NCI-H748 (cell line): ENCODE measurements at regions not wholly inside any gene's neighbourhood (a gene's known extent, or its start where the extent isn't known, plus 50 kb on each side); places are given as distances from the start of the nearest gene placed in this dataset.
"Not testable (repeated sequence)": the region's sequence is repeated elsewhere in the genome, so short reads cannot be mapped to it uniquely, and the experiment has no call there.

Source experiments
- DNase-seq: peaks from one replicate; lab custom pipeline; 2025; ENCODE audit not compliant: unreplicated experiment; lab: John Stamatoyannopoulos, UW

DNA sequence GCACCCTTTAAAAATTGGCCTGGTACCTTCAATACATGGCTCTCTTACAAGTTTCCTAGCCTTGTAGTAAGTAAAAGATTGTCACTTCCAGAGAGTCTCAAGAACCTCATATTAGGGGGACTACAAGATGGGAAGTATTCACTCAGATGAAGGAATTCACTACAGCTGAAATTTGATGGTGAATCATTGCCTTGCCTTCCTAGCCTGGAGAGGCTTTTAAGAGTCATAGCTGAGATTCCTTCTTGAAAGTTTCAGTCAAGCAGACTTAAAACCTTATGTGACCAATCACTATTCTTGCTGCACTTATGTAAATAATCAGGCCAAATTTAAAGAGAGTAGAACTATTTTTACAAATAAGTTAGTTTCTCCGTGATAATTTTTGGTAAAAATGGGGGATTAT lies 451.6 kb downstream of the TRHDE start:
- DNase-seq = no peak

DNA sequence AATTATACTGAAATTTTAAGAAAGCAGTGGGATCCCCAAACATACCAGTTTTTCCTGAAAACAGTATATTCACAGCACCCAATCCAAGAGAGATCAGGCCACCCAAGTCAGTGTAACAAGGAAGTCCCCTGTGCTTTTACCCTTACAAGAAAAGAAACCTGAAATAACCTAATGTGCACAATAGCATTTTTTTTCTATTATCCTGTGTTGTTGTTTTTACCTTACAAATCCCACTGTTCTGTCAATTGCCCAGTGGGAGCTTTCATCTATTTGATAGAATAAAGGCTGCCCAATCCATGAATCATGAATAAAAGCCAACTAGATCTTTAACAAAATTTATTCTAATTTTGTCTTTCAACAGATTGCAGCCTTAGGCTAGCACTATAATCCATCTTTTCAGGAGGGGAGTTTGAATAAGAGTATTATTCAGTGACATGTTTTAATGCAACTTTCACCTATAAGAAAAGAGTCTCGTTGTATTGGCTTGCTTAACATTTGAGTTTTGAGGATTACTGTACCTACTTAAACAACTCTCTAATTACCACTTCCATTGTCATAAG lies 457.4 kb downstream of the TRHDE start:
- no peak for DNase-seq

DNA sequence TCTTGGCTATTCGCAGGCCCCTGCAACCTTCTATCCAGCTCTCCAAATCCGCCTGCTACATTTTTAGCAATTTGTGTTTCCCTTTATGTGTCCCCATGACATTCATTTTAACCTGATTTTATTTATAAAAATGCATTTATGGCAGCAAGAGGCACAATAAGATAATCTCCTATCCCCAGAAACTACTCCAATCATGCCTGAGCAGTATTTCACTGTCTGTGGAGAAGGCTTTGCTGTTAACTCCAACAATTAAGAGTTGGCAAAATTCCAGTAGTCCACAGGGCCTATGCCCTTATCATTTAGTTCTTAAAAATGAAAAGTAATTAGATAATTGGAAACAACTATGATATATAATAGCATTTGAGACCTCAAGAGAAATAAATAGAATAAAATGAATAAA lies 462.4 kb downstream of the TRHDE start:
- DNase-seq = peak; percentile 47

DNA sequence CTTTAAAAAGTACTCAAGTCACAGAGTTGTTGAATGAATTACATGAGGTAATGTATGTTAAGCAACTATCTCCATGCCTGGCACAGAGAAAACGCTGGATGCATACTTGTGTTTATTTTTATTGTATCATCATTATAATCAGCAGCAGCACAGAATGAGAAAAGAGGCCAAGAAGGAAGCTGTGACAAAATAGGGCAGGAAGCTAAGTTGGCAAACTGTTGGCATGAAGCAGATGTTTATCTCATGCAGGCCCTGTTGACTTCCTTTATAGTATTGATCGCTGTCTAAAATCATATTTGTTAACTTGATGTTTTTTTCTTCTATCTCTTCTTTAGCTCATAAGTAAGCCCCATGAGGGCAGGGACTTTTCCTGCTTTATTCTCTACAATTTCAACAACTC lies 466.6 kb downstream of the TRHDE start:
- DNase-seq = no peak

DNA sequence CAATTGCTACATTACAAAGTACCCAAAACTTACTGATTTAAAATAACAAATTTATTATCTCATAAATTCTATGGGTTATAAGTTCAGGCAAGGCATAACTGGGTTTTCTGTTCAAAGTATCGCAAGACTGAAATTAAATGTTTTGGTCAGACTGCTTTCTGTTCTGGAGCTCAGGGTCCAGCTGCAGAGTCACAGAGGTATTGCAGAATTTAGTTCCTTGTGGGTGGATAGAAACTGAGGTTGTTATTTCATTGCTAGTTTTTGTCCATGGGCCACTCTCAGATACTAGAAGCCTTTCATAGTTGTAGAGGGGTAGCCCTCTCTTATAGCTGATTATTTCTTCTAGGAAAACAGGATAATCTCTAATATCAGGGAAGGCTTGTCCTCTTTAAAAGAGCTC lies 467.9 kb downstream of the TRHDE start:
- DNase-seq = no peak

DNA sequence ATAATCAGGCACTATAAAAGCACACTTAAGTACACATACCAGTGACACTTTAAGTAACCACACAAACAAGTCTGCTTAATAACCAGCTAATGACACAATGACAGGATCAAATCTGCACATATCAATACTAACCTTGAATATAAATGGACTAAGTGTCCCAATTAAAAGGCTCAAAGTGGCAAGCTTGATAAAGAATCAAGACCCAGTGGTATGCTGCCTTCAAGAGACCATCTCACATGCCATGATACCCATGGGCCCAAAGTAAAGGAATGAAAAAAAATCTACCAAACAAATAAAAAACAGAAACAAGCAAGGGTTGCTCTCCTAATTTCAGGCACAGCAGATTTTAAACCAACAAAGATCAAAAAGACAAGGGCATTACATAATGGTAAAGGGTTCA lies 470.4 kb downstream of the TRHDE start:
- DNase-seq = no peak

DNA sequence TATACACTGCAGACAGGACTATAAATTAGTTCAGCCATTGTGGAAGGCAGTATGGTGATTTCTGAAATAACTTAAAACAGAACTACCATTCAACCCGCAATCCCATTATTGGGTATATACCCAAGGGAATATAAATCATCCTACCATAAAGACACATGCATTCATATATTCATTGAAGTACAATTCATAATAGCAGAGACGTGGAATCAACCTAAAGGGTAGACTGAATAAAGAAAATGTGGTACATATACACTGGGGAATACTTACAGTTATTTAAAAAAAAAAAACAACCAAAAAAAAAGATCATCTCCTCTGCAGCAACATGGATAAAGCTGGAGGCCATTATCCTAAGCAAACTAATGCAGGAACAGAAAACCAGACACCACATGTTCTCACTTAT lies 473.9 kb downstream of the TRHDE start:
- no peak for DNase-seq

DNA sequence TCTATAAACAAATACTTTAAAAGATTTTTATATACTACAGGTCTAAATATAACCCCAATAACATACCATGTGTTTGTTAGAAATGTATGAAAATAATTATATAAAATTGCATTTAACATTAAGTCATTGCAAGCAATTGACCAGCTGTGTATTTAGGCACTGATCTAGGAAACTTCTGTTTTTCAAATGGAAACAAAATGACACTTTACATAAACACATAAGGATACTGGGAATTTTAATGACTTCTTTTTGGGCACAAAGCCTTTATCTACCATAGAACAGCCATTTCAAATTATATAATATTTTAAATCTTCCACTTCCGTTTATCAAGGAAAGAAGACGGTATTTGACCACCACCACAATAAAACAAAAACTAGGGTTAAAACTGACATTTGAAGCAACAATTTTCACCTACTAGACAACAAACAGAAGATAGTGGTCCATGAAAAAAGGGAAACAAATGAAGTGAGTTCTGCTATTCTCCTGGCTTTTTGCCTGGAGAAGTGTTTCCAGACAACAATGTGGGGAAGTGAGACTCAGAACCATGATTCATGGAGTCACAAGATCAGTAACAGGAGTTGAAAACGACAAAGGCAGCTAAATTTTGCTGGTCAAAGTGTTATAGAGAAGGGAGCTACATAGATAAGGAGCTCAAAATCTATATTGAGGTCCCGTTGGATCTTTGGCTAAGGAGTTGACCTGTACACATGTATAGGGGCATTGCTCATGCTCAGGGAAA lies 475.1 kb downstream of the TRHDE start:
- DNase-seq = no peak

DNA sequence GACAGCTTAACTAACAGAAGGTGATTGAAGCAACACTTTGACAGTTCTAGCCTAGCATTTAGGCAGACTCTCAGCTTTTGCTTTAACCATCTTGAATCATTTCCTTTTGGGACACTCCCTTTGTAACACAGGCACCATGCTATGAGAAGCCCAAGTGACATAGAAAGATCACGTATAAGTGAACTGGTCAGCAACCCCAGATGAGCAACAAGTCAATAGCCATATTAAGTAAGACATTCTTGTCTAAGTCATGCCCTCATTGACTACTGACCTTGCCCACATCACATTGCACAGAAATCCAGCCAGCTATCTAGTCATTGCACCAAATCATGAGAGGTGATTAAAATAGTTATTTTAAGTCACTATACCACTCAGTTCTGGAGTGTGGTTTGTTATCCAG lies 476.8 kb downstream of the TRHDE start:
- DNase-seq = no peak

DNA sequence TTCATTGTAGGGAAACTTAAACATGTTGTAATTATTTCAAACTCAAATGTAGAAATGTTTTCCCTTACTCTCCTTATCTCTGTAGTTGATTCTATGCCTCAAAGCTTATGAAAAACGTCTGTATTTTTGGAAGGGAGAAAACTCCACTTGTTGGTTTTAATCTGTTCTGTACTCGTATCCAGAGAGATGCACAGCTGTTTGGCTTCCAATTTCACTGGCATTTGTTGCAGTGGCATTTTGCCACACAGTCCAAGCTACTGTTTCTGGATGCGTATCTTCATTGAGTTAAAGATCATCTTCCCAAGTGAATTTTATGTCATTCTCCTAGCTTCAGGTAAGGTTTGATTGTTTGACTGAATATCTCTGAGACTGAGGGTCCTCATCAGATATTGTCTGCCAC lies 481.4 kb downstream of the TRHDE start:
- no peak for DNase-seq

DNA sequence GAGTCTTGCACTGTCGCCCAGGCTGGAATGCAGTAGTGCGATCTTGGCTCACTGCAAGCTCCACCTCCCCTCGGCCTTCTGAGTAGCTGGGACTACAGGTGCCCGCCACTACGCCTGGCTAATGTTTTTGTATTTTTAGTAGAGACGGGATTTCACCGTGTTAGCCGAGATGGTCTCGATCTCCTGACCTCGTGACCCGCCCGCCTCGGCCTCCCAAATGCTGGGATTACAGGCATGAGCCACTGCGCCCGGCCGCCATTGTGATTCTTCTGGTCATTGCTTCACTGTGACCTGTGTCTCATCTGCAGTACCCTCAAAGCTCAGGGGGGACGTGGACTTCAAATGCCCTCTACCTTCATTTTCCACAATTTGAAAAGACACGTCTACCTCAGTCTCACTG lies 481.9 kb downstream of the TRHDE start:
- DNase-seq = not testable (repeated sequence)

DNA sequence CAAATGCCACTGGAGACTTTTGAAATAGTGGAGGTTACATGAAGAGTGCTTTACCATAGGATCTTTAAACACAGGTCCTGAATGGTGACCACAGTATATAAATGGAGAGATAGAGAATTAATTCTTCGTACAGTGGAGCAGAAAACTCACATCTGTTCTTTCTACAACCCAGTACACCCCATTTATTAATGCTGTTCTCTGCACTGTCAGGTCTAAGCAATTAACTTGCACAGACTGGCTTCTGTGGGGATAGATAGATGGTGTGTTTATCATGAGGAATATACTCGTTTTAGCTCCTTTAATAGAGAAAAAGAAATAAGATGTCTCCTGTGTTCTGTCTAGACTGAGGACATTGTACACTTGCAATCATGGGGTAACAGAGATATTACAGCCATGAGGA lies 494.3 kb downstream of the TRHDE start:
- DNase-seq = no peak

DNA sequence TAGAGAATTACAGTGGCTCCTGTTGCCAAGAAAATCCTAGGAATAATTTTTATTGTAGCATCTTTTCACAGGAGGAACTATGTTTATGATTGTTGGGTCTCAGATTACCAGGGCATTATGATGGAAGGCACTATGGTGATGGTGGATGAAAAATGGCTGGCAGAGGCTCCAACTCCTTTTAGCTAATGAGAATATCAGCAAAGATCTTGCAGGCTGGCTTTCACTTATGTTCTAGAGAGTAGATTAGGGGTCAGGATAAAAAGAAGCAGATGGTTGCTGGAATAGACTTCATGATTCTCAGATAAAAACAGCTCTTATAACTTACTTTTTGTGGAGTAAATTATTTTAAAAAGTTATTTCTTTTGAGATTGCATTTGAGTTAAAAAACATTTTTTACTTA lies 501.9 kb downstream of the TRHDE start:
- DNase-seq = no peak

DNA sequence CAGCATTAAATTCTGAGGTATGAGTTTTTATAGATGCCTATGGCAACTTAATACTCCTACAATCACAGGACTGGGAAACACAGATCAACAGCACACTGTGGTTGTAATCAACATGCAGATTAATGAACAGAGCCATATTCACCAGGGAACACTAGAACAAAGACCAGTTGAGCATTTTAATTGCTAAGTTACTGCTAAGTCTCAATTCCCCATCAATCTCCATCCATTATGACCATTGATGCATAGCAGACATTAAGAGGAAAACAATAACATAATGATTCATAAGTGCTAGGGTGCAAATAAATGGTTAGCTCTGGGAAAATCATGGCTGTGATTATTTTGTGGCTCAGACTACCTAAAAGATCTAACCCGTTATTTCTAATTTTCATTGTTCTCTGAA lies 505.6 kb downstream of the TRHDE start:
- DNase-seq = no peak

DNA sequence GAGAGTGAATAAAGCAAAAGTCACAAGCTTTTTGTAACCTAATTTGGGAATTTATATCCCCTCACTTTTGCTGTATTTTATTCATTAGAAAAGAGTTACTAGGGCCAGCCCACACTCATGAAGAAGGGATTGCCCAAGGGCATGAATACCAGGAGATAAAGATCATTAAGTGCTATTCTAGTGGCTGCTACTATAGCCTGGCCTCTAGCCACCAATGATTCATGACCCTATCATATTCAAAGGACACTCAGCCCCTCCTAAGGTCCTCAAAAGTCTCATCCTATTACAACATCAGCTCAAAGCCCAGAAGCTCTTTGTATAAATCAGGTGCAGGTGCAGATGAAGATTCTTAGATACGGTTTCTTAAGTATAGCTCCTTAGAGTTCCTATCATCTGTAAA lies 518.1 kb downstream of the TRHDE start:
- no peak for DNase-seq

DNA sequence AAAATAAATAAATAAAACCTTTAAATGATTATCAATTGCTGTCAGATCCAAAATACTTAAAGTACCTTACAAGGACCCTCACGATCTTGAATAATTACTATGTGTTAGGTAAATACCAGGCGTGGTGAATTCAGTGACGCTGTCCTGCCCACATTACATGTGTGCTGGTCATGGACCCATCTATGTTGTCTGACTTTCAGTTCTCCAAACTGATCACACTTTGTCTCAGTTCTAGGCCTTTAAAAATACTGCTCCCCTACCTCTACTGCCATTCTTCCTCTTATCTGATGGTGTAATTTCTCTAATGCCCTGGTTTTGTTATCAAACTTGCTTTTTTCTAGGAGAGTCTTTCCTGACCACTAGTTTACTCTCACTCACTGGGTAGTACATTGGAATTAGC lies 520.7 kb downstream of the TRHDE start:
- no peak for DNase-seq

DNA sequence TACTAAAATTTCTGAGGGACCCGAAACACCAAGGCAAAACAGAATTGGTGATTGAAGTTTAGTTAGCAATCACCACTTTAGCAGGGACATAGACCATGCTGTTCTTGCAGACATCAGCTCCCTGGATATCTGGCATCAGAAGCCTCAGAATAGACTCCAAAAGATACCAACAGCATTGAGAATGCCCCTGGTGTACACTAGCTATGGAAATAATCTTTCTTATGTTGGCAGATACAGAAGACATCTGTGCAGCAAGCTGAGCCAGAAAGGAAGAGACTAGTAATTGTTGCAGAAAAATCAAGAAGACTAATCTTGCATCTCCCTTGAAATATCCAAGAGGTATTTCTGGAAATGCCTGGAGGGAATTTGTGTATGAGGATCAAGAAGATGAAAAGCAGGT lies 521.6 kb downstream of the TRHDE start:
- DNase-seq = no peak

DNA sequence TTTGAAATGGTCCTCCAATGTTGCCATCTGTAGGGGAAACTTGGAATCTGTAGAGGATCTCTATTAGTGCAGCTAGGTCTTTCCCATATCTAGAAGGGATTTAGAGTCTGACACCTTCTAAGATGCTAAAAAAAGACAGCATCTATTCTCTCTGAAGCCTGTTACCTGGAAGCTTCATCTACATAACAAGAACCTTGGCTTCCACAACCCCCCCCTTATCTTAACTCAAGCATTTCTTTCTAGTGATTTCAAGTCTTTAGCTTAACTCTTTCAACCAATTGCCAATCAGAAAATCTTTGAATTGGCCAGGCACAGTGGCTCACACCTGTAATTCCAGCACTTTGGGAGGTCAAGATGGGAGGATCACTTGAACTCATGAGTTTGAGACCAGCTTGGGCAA lies 543.3 kb downstream of the TRHDE start:
- DNase-seq = no peak

DNA sequence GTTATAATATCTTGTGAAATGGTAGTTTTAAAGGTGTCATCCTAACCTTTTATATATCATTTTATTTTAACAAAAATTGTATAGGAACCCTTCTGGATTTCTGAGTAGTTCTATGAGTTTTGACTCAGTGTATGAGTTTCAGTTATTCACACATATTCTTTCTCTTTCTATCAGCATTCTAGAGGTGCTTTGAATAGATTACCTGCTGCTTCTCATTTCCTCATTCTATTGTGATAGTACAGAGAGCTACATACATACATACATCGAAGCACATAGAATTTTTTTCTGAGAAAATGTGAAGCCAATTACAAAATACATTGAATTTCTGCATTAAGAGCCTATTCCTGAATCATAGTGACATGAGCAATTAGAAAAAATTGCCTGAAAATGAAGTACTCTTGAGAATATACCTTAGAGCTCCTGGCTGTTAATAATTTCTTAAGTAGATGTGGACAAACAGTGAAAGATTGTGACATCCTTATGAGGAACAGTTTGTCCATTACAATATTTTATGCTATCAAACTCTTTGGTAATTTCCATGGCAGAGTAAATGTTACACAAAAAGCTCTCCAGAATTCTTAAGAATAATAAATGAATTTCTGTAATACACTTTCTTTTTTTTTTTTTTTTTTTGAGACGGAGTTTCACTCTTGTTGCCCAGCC lies 556.6 kb downstream of the TRHDE start:
- no peak for DNase-seq

DNA sequence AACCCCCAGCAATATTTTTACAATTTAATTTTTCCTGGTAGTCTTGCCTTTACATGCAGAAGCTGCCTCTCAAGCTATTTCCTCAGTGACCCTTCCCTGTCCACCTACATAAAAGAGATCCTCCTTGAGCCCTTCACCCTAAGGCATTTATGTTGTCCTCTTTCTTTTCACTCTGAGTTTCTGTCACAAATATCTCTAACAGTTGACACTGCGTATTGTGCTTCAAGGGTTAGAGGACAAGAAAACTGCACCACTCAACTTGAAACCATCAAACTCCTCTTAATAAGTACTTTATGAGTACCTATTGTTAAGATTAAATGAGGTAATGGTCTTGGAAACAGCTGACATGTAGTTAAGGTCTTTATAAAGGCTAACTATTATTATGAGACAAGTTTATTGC lies 557.7 kb downstream of the TRHDE start:
- DNase-seq = no peak

DNA sequence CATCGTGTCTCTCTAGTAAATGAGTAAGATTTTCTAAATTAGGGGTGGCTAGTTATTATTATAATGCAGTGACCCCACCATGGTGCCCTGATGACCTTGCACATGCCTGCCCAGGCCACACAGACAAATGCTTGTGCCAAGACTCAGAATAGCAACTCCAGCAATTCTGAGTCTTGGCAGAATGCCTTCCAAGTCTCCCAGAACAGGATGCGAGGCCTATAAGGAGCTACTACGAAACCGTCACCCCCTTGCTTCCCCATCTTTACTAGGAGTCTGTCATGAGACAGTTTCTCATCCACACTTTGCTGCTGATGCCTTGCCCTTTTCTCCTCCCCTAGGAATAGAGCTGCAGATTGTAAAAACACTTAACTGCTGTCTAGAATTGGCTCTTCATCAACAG lies 559.9 kb downstream of the TRHDE start:
- DNase-seq = no peak

DNA sequence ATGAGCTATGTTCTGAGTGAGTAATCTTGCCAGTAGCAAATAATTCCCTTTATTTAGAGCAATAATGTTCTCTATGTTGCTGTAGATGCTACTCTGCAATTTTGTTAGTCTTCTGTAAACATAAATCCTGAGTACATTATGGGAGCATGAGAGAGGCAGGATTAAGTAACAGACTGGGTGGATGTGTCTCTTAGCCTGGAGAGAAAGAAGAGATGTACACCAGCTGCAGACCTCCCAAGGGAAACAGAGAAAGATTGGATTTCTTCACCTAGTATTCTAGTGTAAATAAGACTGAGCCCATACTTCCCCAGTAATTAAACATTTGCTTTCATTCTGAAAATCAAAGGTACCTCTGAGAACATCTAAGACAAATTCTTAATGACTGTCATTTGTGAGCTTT lies 564.0 kb downstream of the TRHDE start:
- no peak for DNase-seq

DNA sequence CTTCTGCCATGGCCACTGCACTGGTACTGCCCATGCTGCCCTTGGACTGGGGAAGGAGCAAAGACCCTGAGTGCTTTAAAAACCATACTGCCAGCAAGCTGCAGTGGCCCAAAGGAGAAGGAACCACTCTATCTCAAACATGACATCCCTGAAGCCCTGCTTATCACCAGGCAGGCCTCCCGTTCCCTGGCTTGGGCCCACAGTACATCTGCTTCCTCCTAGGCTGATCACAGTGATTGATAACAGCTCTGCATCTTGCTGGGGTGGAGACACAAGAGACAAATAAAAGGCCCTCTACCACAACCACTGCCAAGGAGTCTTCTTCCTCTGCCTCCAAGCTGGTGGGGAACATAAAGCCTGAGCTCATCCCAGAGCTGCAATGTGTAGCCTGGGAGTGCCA lies 567.5 kb downstream of the TRHDE start:
- no peak for DNase-seq
